ENCODE measurements at regions not wholly inside any gene's neighbourhood (a gene's known extent, or its start where the extent isn't known, plus 50 kb on each side); places are given as distances from the start of the nearest gene placed in this dataset.

GRCh38 chr2:16140771-16141640 is 200.7 kb downstream of the MYCN start:
- no peak for DNase-seq

- no peak for DNase-seq
Observed at GRCh38 chr2:16139663-16140615, 199.6 kb downstream of the MYCN start.

GRCh38 chr2:16138811-16139662 is 198.7 kb downstream of the MYCN start:
- no peak for DNase-seq

DNA sequence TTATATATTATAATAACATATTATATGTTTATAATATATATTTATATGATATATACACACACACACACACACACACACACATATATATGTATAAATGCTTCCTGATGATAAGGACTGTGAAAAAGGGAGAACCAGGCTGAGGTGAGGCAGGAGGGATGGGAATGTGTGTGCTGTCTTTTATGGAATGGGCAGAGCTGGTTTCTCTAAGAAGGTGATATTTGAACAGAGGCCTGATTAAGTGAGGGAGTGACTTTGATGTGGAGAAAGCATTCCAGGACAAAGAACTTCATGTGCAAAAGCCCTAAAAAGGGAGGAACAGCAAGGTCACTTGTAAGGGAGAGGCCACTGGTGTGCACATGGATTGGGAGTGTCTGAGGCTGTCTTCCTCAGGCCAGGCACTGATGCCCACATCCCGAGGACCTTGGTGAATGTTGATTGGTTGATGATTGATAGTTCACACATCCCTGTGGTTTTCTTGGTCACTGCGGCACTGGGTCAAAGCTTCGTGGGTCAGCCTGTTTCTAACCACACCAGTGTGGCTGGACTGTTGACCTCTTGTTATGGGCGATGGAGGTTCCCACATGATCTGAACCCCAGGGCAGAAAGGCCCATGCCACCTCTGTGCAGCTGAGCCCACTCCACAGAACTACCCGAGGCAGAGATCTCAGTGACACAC is 196.9 kb downstream of the MYCN start:
- DNase-seq: no peak

- no peak for DNase-seq
Observed at GRCh38 chr2:16136461-16137035, 196.2 kb downstream of the MYCN start.

- DNase-seq: no peak
Observed at GRCh38 chr2:16135913-16136310, 195.6 kb downstream of the MYCN start.

GRCh38 chr2:16135196-16135912 is 195.0 kb downstream of the MYCN start:
- DNase-seq: no peak

DNA sequence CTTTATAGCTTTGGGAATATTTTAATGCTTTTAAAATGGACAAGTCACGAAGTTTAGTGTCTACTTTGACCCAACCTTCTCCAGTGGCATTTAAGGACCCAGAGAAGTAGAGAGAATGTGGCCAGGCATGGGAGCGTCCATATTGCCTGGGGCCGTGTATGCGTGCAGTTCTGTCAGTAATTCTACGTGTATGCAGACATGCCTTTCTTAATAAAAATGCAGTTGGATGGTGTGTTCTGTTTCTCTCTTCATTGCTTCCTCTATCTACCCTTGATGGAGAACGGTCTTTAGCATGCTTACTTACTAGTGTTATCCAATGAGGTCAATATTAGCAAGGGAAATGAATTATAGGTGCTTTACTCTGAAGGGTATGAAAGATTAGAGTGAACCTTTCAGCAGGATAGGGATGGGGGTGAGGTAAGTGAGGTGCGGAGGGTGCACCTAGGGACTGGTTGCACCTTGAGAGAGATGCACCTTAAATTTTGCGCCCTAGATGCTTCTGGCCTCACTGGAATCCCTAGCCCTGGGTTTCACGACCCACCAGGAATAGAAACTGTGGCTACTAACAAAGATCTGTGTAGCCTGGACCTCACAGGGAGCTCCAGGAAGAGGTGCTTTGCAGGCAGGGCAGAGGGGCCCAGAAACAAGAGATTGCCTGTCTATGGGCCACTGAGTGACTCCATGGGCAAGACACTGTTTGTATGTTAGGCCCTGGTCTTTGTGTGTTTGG is 194.3 kb downstream of the MYCN start:
- no peak for DNase-seq

- DNase-seq: no peak
Observed at GRCh38 chr2:16130906-16131400, 190.6 kb downstream of the MYCN start.

GRCh38 chr2:16130541-16130880 is 190.2 kb downstream of the MYCN start:
- DNase-seq: no peak

DNA sequence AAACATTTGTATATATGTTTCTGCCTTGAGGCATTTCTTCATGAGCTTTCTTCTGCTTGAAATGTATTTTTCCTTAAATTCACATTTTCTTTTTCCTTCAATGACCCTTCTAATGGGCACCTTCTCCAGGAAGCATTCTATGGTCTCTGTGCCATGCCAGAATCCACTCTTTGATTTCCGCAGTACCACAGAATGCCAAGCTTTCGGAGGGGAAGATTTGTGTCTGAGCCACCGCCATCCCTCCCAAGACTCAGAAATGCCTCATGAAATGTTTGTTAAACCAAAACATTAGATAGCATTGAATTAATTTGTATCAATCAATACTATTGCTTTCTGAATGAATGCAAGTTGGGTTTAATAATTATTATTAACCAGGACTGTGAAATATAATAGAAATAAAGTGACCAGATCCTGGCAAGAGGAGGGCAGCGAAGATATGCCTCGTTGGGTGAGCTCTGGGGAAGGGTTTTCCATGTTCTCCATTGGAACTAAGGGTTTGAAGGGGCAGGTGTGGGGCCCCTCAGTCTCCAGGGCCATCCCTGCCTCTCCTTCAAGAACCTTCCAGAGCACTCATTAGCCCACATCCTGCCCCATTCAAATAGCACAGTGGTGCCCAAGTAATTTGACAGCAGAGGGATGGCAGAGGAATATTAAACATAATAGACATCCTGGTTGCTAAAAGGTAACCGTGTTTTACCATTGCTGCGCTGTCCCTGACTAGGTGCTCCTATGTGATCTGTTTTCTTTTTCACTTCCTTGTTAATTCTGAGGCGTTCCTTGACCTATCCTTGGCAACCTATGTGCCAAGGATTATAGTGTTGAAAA is 189.6 kb downstream of the MYCN start:
- no peak for DNase-seq

DNA sequence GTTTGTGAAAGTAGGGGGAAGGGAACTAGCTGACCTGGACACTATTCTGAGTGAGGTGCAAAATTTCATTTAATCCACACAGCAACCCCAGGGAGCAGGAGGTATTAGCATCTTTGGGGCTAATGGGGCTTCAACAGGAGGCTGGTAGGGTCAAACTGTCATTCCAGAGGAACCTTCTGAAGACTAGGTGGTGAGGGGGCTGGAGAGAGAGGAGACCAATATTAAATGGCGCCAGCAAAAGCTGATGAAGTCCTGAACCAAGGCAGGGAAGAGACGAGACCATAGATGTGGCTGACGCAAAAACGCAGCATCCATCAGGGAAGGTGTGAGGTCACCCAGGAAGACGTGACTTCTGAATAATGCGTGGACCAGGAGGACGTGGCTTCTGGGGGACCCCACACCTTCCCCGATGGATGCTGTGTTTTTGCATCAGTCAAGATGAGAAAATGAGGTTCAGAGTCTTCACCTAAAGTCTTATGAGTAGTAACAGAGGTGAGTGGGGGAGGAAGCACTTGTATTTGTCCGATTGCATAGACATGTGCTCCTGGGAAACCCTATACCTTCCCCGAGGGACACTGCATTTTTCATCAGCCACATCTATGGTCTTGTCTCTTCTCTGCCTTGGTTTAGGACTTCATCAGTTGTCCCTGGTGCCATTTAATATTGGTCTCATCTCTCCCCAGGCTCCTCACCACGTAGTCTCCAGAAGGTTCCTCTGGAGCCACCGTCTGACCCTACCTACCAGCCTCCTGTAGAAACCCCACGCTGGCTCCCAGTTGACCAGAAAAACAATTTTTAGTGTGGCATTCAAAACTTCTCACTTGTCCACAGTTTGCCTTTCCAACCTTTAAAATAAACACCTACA is 188.6 kb downstream of the MYCN start:
- DNase-seq: no peak

GRCh38 chr2:16127958-16128357 is 187.6 kb downstream of the MYCN start:
- DNase-seq: no peak

DNA sequence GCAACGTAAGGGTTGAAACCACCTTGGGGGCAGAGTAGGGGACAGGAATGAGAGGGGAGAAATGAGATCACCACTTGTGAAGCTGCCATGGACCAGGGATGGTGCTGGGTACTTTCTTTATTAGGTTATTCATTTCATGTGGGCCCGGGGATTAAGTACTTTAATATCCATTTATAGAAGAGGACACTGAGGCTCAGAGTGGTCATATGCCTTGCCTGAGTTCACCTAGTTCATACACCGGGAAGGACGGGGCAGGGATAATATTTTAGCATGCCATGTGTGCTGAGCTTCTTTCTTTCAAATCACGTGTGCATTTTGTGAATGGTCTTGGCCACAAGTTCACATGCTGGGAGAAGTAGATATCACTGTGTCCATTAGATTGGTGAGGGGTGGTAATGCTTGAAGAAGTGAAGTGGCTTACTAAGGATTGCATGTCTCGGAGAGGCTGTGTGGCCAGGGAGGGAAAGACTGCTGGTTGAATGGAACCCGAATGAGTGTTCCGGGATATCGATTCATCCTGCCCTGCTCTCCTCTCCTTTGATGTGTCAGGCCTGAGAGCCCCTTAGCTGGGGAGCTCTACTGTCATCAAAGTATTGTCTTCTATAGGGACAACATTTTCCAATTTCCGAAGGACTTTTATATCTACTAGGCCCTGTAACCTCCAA is 187.1 kb downstream of the MYCN start:
- no peak for DNase-seq

- no peak for DNase-seq
Observed at GRCh38 chr2:16126517-16127275, 186.3 kb downstream of the MYCN start.

DNA sequence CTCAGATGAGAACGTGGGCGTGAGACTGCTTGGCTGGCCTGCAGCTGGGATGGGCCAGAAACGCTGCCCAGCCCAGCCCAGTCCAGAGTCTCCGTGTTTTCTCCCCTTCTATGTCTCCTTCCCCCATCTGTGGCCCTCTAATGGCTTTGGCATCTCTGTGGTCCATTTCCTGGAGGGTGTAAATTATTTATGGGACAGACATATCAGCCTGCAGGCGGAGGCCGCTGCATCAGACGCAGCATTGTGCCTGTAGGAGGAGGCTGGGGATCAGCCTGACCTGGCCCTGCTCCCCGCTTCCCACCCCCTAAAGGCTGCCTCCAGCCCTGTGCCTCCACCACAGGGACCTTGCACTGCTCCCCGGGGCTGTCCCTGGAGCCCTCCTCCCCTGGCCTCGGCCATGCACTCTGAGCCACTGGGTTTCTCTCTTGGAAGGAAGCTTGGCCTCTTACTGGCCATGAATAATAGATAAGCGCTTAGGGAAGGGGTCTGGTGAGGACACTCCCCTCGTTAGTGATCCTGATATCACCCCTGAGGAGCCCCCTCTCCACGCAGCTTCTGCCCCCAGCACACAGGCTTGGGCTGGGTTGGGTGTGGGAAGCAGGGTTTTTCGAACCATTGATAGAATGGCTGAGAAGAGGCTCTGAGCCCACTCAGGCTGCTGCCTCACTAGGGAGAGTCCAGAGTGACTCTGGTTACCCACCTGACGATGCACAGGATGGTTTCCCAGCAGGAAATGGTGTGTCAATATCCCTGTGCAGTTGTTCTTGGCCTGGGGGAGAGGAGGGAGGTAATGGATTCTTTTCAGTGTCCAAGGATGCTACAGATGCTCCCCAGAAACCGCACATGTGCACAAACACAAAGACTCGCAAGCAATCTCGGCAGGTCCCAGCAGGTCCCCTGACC is 185.5 kb downstream of the MYCN start:
- DNase-seq: no peak

Data from activated CD4-positive, alpha-beta T cell treated with anti-CD3 and anti-CD28 coated beads, Interleukin-2, amount 50 U/mL, for 48 hours (primary cell).